ENCODE measurements at regions not wholly inside any gene's neighbourhood (a gene's known extent, or its start where the extent isn't known, plus 50 kb on each side); places are given as distances from the start of the nearest gene placed in this dataset.

DNA sequence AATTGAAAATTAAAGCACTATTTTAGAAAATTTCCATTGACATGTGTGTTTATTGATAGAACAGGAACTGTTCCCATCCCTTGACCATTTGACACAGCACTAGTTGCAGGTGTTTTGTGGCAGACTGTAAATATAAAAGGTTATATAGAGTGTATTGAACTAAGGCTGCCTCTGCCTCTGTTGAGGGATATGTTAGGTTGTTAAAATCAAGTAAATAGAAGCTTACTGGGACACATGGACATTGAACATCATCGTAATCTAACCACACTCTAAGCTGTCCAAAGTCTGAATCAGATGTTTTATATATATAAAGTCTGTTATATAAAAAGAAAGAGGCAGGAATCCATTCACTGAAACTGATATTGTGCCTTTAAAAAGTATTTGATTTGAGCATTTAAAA, 308.1 kb upstream of the PKN2 start:
- no peaks in the 10 kb centered on the region for H3K9me3 ChIP-seq (ENCODE audit: control insufficient read depth in 3 of 3, low read length in 3 of 3)
- no peak overlapping the region for H3K4me3 ChIP-seq (ENCODE audit: low read length in 3 of 3)
- H3K4me1 ChIP-seq (ENCODE audit: control insufficient read depth in 3 of 3, insufficient read depth in 3 of 3, low read length in 3 of 3) = no peaks in the 10 kb centered on the region
- no peaks in the 10 kb centered on the region for H3K36me3 ChIP-seq (ENCODE audit: control insufficient read depth in 3 of 3, insufficient read depth in 3 of 3, low read length in 3 of 3)
- no peak overlapping the region for H3K9ac ChIP-seq (ENCODE audit: low read depth in 1 of 3, low read length in 3 of 3)
- no peak overlapping the region for H3K27ac ChIP-seq (ENCODE audit: low read depth, low read length)
- no peaks in the 10 kb centered on the region for H3K27me3 ChIP-seq (ENCODE audit: control insufficient read depth in 3 of 3, insufficient read depth in 3 of 3, low read length in 3 of 3)

DNA sequence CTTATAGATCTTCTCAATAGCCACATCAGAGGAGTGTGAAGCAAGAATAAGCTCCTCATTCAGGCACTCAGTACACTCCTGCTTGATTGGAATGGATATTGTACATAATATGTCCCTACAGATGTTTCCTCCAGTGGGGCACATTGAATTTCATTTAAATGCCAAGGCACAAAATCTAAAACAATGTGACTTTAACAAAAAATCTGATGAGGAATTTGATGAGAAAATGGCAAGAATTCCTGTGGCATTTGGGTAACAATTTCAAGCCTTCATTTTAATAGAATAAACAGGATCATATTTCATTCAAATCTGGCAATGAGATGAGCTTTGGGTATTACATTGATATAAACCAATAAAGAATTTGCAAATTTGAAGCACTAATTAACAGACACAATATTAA, 307.7 kb upstream of the PKN2 start:
- H3K27ac ChIP-seq (ENCODE audit: low read depth, low read length) = no peak overlapping the region

GRCh38 chr1:88378560-88378959, 305.5 kb upstream of the PKN2 start:
- no peaks in the 10 kb centered on the region for H3K9me3 ChIP-seq (ENCODE audit: control insufficient read depth in 3 of 3, low read length in 3 of 3)
- H3K4me3 ChIP-seq (ENCODE audit: low read length in 3 of 3) = no peak overlapping the region
- no peaks in the 10 kb centered on the region for H3K4me1 ChIP-seq (ENCODE audit: control insufficient read depth in 3 of 3, insufficient read depth in 3 of 3, low read length in 3 of 3)
- no peaks in the 10 kb centered on the region for H3K36me3 ChIP-seq (ENCODE audit: control insufficient read depth in 3 of 3, insufficient read depth in 3 of 3, low read length in 3 of 3)
- no peak overlapping the region for H3K9ac ChIP-seq (ENCODE audit: low read depth in 1 of 3, low read length in 3 of 3)
- H3K27me3 ChIP-seq (ENCODE audit: control insufficient read depth in 3 of 3, insufficient read depth in 3 of 3, low read length in 3 of 3) = no peaks in the 10 kb centered on the region
- H3K27ac ChIP-seq (ENCODE audit: low read depth, low read length) = no peak overlapping the region

More for the DNA sequence above, 307.7 kb upstream of the PKN2 start:
- H3K4me3 ChIP-seq (ENCODE audit: low read length in 3 of 3) = no peak overlapping the region
- H3K9ac ChIP-seq (ENCODE audit: low read depth in 1 of 3, low read length in 3 of 3) = no peak overlapping the region
- no peaks in the 10 kb centered on the region for H3K4me1 ChIP-seq (ENCODE audit: control insufficient read depth in 3 of 3, insufficient read depth in 3 of 3, low read length in 3 of 3)
- H3K27me3 ChIP-seq (ENCODE audit: control insufficient read depth in 3 of 3, insufficient read depth in 3 of 3, low read length in 3 of 3) = no peaks in the 10 kb centered on the region
- no peaks in the 10 kb centered on the region for H3K9me3 ChIP-seq (ENCODE audit: control insufficient read depth in 3 of 3, low read length in 3 of 3)
- H3K36me3 ChIP-seq (ENCODE audit: control insufficient read depth in 3 of 3, insufficient read depth in 3 of 3, low read length in 3 of 3) = no peaks in the 10 kb centered on the region

DNA sequence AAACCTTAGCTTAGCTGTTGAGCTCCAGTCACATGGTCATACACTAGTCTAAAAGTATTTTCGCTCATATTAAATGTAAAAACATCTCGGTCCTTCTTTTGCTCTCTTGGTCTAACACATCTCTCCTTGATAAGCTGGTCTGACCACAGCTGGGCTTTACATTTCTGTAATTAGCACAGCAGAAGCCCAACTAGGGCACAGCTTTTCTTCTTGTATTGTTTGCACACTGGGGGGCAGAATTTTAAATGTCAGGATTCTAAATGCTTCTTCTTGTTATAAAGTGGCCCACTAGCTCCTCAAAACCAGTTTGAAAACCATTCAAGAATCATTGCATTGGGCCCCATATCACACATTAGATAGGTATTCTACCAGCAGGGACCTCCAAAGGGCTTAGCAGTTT, 289.1 kb upstream of the PKN2 start:
- Histone ChIP-seq H3K9me3 (ENCODE audit: control insufficient read depth in 3 of 3, low read length in 3 of 3) (no peaks in the 10 kb centered on the region), H3K4me3 (ENCODE audit: low read length in 3 of 3) (no peak overlapping the region), H3K9ac (ENCODE audit: low read depth in 1 of 3, low read length in 3 of 3) (no peak overlapping the region), H3K27me3 (ENCODE audit: control insufficient read depth in 3 of 3, insufficient read depth in 3 of 3, low read length in 3 of 3) (no peaks in the 10 kb centered on the region), H3K27ac (ENCODE audit: low read depth, low read length) (no peak overlapping the region), H3K4me1 (ENCODE audit: control insufficient read depth in 3 of 3, insufficient read depth in 3 of 3, low read length in 3 of 3) (no peaks in the 10 kb centered on the region), H3K36me3 (ENCODE audit: control insufficient read depth in 3 of 3, insufficient read depth in 3 of 3, low read length in 3 of 3) (no peaks in the 10 kb centered on the region)

DNA sequence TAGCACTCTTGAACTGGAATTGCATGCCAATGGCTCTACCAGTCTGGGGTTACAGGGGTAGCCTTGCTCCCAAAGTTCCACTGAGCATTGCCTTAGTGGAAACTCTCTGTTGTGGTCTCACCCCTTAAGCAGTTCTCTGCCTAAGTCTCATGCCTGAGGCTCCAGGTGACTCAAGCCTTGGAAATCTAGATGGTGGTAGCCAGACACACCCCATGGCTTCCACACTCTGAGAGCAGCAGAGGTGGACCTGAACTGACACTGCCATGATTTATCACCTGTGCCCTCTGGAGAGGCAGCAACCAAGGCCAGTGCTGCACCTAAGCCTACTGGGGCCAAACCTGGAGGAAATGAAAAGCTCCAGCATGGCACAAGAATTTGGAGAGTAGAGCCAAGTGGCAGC, 285.7 kb upstream of the PKN2 start:
- Histone ChIP-seq H3K4me3 (ENCODE audit: low read length in 3 of 3) (no peak overlapping the region), H3K9ac (ENCODE audit: low read depth in 1 of 3, low read length in 3 of 3) (no peak overlapping the region), H3K27ac (ENCODE audit: low read depth, low read length) (no peak overlapping the region), H3K36me3 (ENCODE audit: control insufficient read depth in 3 of 3, insufficient read depth in 3 of 3, low read length in 3 of 3) (no peaks in the 10 kb centered on the region), H3K9me3 (ENCODE audit: control insufficient read depth in 3 of 3, low read length in 3 of 3) (no peaks in the 10 kb centered on the region), H3K4me1 (ENCODE audit: control insufficient read depth in 3 of 3, insufficient read depth in 3 of 3, low read length in 3 of 3) (no peaks in the 10 kb centered on the region), H3K27me3 (ENCODE audit: control insufficient read depth in 3 of 3, insufficient read depth in 3 of 3, low read length in 3 of 3) (no peaks in the 10 kb centered on the region)

GRCh38 chr1:88399690-88400089, 284.4 kb upstream of the PKN2 start:
- Histone ChIP-seq H3K4me1 (ENCODE audit: control insufficient read depth in 3 of 3, insufficient read depth in 3 of 3, low read length in 3 of 3) (no peaks in the 10 kb centered on the region), H3K9me3 (ENCODE audit: control insufficient read depth in 3 of 3, low read length in 3 of 3) (no peaks in the 10 kb centered on the region), H3K27ac (ENCODE audit: low read depth, low read length) (no peak overlapping the region), H3K9ac (ENCODE audit: low read depth in 1 of 3, low read length in 3 of 3) (no peak overlapping the region), H3K27me3 (ENCODE audit: control insufficient read depth in 3 of 3, insufficient read depth in 3 of 3, low read length in 3 of 3) (no peaks in the 10 kb centered on the region), H3K4me3 (ENCODE audit: low read length in 3 of 3) (no peak overlapping the region), H3K36me3 (ENCODE audit: control insufficient read depth in 3 of 3, insufficient read depth in 3 of 3, low read length in 3 of 3) (no peaks in the 10 kb centered on the region)

DNA sequence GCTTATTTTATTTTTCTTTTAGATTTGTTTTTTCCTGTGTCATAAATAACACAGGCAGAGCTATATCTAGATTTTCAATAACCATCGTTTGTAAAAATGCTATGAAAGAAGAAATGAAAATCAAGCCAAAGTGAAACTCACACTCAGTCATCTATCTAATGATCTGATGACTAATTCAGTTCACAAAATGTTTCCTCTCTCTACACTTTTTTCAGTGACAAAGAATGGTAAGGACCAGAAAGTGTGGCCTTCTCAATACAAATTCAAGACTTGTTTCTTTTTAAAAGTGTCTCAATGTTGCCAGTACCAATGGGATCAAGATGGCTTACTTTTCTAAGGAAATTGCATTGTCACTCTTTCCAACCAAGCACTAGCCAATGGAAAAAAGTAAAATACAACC, 282.8 kb upstream of the PKN2 start:
- Histone ChIP-seq H3K9me3 (ENCODE audit: control insufficient read depth in 3 of 3, low read length in 3 of 3) (no peaks in the 10 kb centered on the region), H3K9ac (ENCODE audit: low read depth in 1 of 3, low read length in 3 of 3) (no peak overlapping the region), H3K4me3 (ENCODE audit: low read length in 3 of 3) (no peak overlapping the region), H3K27me3 (ENCODE audit: control insufficient read depth in 3 of 3, insufficient read depth in 3 of 3, low read length in 3 of 3) (no peaks in the 10 kb centered on the region), H3K27ac (ENCODE audit: low read depth, low read length) (no peak overlapping the region), H3K36me3 (ENCODE audit: control insufficient read depth in 3 of 3, insufficient read depth in 3 of 3, low read length in 3 of 3) (no peaks in the 10 kb centered on the region), H3K4me1 (ENCODE audit: control insufficient read depth in 3 of 3, insufficient read depth in 3 of 3, low read length in 3 of 3) (no peaks in the 10 kb centered on the region)

- Histone ChIP-seq H3K4me1 (ENCODE audit: control insufficient read depth in 3 of 3, insufficient read depth in 3 of 3, low read length in 3 of 3) (no peaks in the 10 kb centered on the region), H3K27me3 (ENCODE audit: control insufficient read depth in 3 of 3, insufficient read depth in 3 of 3, low read length in 3 of 3) (no peaks in the 10 kb centered on the region), H3K9ac (ENCODE audit: low read depth in 1 of 3, low read length in 3 of 3) (no peak overlapping the region), H3K36me3 (ENCODE audit: control insufficient read depth in 3 of 3, insufficient read depth in 3 of 3, low read length in 3 of 3) (no peaks in the 10 kb centered on the region), H3K9me3 (ENCODE audit: control insufficient read depth in 3 of 3, low read length in 3 of 3) (peaks cover 0 to 3% (median 0%) of the 10 kb centered on the region in 3 donors), H3K27ac (ENCODE audit: low read depth, low read length) (no peak overlapping the region), H3K4me3 (ENCODE audit: low read length in 3 of 3) (no peak overlapping the region)
These were observed 279.5 kb upstream of the PKN2 start for GRCh38 chr1:88404582-88404981.

- Histone ChIP-seq H3K4me1 (ENCODE audit: control insufficient read depth in 3 of 3, insufficient read depth in 3 of 3, low read length in 3 of 3) (no peaks in the 10 kb centered on the region), H3K9ac (ENCODE audit: low read depth in 1 of 3, low read length in 3 of 3) (no peak overlapping the region), H3K27ac (ENCODE audit: low read depth, low read length) (no peak overlapping the region), H3K36me3 (ENCODE audit: control insufficient read depth in 3 of 3, insufficient read depth in 3 of 3, low read length in 3 of 3) (no peaks in the 10 kb centered on the region), H3K9me3 (ENCODE audit: control insufficient read depth in 3 of 3, low read length in 3 of 3) (peaks cover 0 to 3% (median 0%) of the 10 kb centered on the region in 3 donors), H3K27me3 (ENCODE audit: control insufficient read depth in 3 of 3, insufficient read depth in 3 of 3, low read length in 3 of 3) (no peaks in the 10 kb centered on the region), H3K4me3 (ENCODE audit: low read length in 3 of 3) (no peak overlapping the region)
These were observed 276.8 kb upstream of the PKN2 start for GRCh38 chr1:88407248-88407647.

GRCh38 chr1:88421997-88422396, 262.1 kb upstream of the PKN2 start:
- Histone ChIP-seq H3K27ac (ENCODE audit: low read depth, low read length) (no peak overlapping the region), H3K4me1 (ENCODE audit: control insufficient read depth in 3 of 3, insufficient read depth in 3 of 3, low read length in 3 of 3) (no peaks in the 10 kb centered on the region), H3K9me3 (ENCODE audit: control insufficient read depth in 3 of 3, low read length in 3 of 3) (peaks cover 0 to 16% (median 6%) of the 10 kb centered on the region in 3 donors), H3K4me3 (ENCODE audit: low read length in 3 of 3) (no peak overlapping the region), H3K27me3 (ENCODE audit: control insufficient read depth in 3 of 3, insufficient read depth in 3 of 3, low read length in 3 of 3) (no peaks in the 10 kb centered on the region), H3K36me3 (ENCODE audit: control insufficient read depth in 3 of 3, insufficient read depth in 3 of 3, low read length in 3 of 3) (no peaks in the 10 kb centered on the region), H3K9ac (ENCODE audit: low read depth in 1 of 3, low read length in 3 of 3) (no peak overlapping the region)

GRCh38 chr1:88433556-88433955, 250.5 kb upstream of the PKN2 start:
- H3K27ac ChIP-seq (ENCODE audit: low read depth, low read length) = no peak overlapping the region
- no peak overlapping the region for H3K4me3 ChIP-seq (ENCODE audit: low read length in 3 of 3)
- no peaks in the 10 kb centered on the region for H3K4me1 ChIP-seq (ENCODE audit: control insufficient read depth in 3 of 3, insufficient read depth in 3 of 3, low read length in 3 of 3)
- H3K27me3 ChIP-seq (ENCODE audit: control insufficient read depth in 3 of 3, insufficient read depth in 3 of 3, low read length in 3 of 3) = no peaks in the 10 kb centered on the region
- H3K9ac ChIP-seq (ENCODE audit: low read depth in 1 of 3, low read length in 3 of 3) = no peak overlapping the region
- no peaks in the 10 kb centered on the region for H3K36me3 ChIP-seq (ENCODE audit: control insufficient read depth in 3 of 3, insufficient read depth in 3 of 3, low read length in 3 of 3)
- peaks cover 0 to 6% (median 1%) of the 10 kb centered on the region in 3 donors for H3K9me3 ChIP-seq (ENCODE audit: control insufficient read depth in 3 of 3, low read length in 3 of 3)

Data from skeletal muscle tissue (tissue), 3 donors.